GM19240 (cell line): ENCODE measurements at regions not wholly inside any gene's neighbourhood (a gene's known extent, or its start where the extent isn't known, plus 50 kb on each side); places are given as distances from the start of the nearest gene placed in this dataset.

Source experiments
- DNase-seq: peaks from one replicate; pipeline ENCODE4 v3.0.0; 2011; ENCODE audit warnings: low spot score; ENCODE audit not compliant: insufficient read length

GRCh38 chr5:42338136-42338535, 85.1 kb upstream of the GHR start:
- DNase-seq = no peak

DNA sequence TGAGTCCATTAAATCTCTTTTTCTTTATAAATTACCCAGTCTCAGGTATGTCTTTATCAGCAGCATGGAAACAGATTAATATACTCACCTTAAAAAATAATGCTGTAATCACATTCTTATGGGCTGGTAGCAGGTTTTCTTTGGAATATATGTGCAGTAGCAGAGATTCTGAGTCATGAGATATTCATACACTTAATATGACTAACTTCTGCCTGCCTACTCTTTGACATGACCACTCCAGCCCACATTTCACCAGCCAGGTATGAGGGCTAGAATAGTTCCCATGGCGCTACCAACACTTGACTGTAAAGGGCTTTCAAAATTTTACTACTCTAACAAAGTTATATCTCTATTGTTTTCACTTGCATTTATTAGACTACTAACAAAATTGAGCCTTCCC, 74.1 kb upstream of the GHR start:
- DNase-seq = no peak

DNA sequence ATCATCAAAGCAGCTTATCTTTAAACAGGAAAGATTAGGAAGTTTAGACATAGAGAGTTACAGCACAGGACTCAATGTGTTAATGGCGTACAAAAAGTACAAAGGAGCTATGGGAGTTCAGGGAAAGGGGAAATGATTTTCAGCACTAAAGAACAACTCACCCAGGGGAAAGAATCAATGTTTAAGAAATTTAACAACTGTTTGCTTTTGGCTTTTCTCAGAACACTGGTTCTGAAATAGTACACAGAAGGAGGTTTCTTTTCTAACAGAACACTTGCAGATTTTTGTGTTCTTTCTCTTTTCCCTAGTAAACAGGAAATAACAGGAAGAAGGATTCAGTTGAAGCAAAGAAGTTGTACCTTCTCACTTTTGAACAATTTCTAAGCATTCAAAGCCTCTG, 71.3 kb upstream of the GHR start:
- no peak for DNase-seq

- DNase-seq = no peak
These were observed 63.2 kb upstream of the GHR start for GRCh38 chr5:42360056-42360455.

GRCh38 chr5:42360616-42361314, 62.5 kb upstream of the GHR start:
- DNase-seq = no peak

GRCh38 chr5:42361315-42361688, 61.9 kb upstream of the GHR start:
- DNase-seq = no peak

- DNase-seq = no peak
These were observed 57.2 kb upstream of the GHR start for GRCh38 chr5:42366051-42366450.
